ENCODE measurements at regions not wholly inside any gene's neighbourhood (a gene's known extent, or its start where the extent isn't known, plus 50 kb on each side); places are given as distances from the start of the nearest gene placed in this dataset.
A peak's percentile ranks its signal among the peaks of the same experiment; 100 is the strongest.

- Histone ChIP-seq H3K36me3 (ENCODE audit: control insufficient read depth, insufficient read depth, low read length) (no peaks in the 10 kb centered on the region), H3K27me3 (ENCODE audit: control insufficient read depth, insufficient read depth, low read length) (no peaks in the 10 kb centered on the region), H3K4me3 (ENCODE audit: low read depth, low read length) (no peak overlapping the region)
- peak; percentile 100 for DNase-seq (ENCODE audit: low read depth)
- no peak for TF ChIP-seq CTCF (IDR thresholded peaks at IDR 0.05; ENCODE audit: insufficient read depth, low read length, poor library complexity, severe bottlenecking)
Measured at GRCh38 chr1:209416039-209416438, 167.5 kb upstream of the CAMK1G start.

- H3K4me3 ChIP-seq (ENCODE audit: low read depth, low read length), result no peak overlapping the region
- DNase-seq (ENCODE audit: low read depth), result no peak
- no peak for TF ChIP-seq CTCF (IDR thresholded peaks at IDR 0.05; ENCODE audit: insufficient read depth, low read length, poor library complexity, severe bottlenecking)
- H3K27me3 ChIP-seq (ENCODE audit: control insufficient read depth, insufficient read depth, low read length), result no peaks in the 10 kb centered on the region
- H3K36me3 ChIP-seq (ENCODE audit: control insufficient read depth, insufficient read depth, low read length), result no peaks in the 10 kb centered on the region
Measured at GRCh38 chr1:209416716-209417115, 166.8 kb upstream of the CAMK1G start.

- no peak for TF ChIP-seq CTCF (IDR thresholded peaks at IDR 0.05; ENCODE audit: insufficient read depth, low read length, poor library complexity, severe bottlenecking)
- H3K4me3 ChIP-seq (ENCODE audit: low read depth, low read length), result no peak overlapping the region
- no peak for DNase-seq (ENCODE audit: low read depth)
- no peaks in the 10 kb centered on the region for H3K36me3 ChIP-seq (ENCODE audit: control insufficient read depth, insufficient read depth, low read length)
- no peaks in the 10 kb centered on the region for H3K27me3 ChIP-seq (ENCODE audit: control insufficient read depth, insufficient read depth, low read length)
Measured at GRCh38 chr1:209417761-209418160, 165.8 kb upstream of the CAMK1G start.

DNA sequence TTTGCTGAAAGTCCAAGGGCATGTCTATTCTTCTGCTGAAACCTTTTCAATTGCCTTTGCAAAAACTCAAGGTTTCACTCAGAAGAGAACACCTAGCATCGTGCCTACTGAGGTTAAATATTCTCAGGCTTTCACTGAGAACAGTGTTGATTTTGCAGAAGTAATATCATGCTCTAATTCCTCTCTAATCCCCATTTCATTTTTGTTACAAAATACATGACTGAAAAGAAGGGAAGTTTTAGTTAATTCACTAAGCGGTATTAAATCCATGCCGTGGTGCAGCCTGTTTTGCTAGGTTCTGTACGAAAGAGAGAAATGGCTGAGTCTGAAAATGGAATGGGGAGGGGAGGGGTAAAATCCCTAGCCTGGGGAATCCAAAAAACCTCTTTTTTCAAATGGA, 163.2 kb upstream of the CAMK1G start:
- Histone ChIP-seq H3K36me3 (ENCODE audit: control insufficient read depth, insufficient read depth, low read length) (no peaks in the 10 kb centered on the region), H3K27me3 (ENCODE audit: control insufficient read depth, insufficient read depth, low read length) (no peaks in the 10 kb centered on the region), H3K4me3 (ENCODE audit: low read depth, low read length) (no peak overlapping the region)
- no peak for DNase-seq (ENCODE audit: low read depth)
- TF ChIP-seq CTCF (IDR thresholded peaks at IDR 0.05; ENCODE audit: insufficient read depth, low read length, poor library complexity, severe bottlenecking), result no peak

DNA sequence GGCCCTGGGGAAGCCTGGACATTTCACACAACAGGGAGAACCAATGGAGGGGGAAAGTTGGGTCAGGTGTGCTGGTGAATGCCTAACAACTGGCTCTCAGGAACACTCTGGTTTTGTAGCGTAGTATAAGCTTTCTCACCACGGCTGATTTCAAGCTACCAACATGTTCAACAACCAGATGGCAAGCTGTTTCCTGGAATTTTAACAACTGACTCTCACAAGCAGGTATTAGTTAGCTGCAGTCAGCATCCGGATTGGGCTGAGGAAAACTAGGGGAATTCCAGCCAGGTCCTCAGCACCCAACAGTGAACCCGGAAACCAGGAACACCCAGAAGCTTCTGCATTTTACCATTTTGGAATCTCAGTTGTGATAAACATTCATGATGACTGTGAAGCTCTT, 162.3 kb upstream of the CAMK1G start:
- Histone ChIP-seq H3K4me3 (ENCODE audit: low read depth, low read length) (no peak overlapping the region), H3K27me3 (ENCODE audit: control insufficient read depth, insufficient read depth, low read length) (no peaks in the 10 kb centered on the region), H3K36me3 (ENCODE audit: control insufficient read depth, insufficient read depth, low read length) (no peaks in the 10 kb centered on the region)
- no peak for TF ChIP-seq CTCF (IDR thresholded peaks at IDR 0.05; ENCODE audit: insufficient read depth, low read length, poor library complexity, severe bottlenecking)
- no peak for DNase-seq (ENCODE audit: low read depth)

DNA sequence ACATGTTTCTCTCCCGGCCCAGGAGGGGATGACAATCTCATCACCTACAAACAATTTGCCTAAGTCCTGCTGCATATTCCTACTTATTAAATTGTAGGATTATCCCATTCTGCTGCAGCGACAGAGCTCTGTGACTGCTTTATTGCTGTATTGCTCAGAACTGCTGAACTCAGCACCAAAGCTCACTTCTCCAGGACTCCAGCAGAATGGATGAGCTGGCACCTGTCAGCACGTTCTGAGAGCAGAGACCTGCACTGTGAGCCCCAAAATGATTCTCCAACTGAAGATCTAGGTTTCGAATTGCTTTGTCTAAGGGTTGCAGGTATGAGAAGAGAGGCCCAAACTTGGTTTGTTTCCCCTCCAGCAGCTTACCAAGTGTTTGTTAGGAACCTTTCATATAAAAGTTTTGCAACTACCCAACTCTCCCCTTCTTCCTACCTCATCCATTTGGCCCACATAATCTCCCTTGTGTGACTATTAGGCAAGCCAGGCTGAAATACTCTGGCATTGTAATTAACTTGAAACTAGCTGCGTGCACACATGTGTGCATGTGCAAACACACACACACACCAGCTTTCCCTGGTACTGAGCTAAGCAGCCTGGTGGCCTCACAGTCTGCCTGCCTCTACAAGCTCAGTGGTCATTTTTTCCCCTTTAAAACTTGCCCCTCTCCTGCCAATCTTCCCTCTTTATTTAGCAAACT, 161.4 kb upstream of the CAMK1G start:
- no peaks in the 10 kb centered on the region for H3K36me3 ChIP-seq (ENCODE audit: control insufficient read depth, insufficient read depth, low read length)
- no peak for DNase-seq (ENCODE audit: low read depth)

More for the DNA sequence above, 161.4 kb upstream of the CAMK1G start:
- no peak for TF ChIP-seq CTCF (IDR thresholded peaks at IDR 0.05; ENCODE audit: insufficient read depth, low read length, poor library complexity, severe bottlenecking)
- H3K4me3 ChIP-seq (ENCODE audit: low read depth, low read length), result no peak overlapping the region
- H3K27me3 ChIP-seq (ENCODE audit: control insufficient read depth, insufficient read depth, low read length), result no peaks in the 10 kb centered on the region
